ENCODE measurements at regions not wholly inside any gene's neighbourhood (a gene's known extent, or its start where the extent isn't known, plus 50 kb on each side); places are given as distances from the start of the nearest gene placed in this dataset.
A peak's percentile ranks its signal among the peaks of the same experiment; 100 is the strongest.

GRCh38 chr15:38695249-38696108 lies 130.9 kb upstream of the RASGRP1 start:
- no peak for DNase-seq (ENCODE audit: low read depth)

DNA sequence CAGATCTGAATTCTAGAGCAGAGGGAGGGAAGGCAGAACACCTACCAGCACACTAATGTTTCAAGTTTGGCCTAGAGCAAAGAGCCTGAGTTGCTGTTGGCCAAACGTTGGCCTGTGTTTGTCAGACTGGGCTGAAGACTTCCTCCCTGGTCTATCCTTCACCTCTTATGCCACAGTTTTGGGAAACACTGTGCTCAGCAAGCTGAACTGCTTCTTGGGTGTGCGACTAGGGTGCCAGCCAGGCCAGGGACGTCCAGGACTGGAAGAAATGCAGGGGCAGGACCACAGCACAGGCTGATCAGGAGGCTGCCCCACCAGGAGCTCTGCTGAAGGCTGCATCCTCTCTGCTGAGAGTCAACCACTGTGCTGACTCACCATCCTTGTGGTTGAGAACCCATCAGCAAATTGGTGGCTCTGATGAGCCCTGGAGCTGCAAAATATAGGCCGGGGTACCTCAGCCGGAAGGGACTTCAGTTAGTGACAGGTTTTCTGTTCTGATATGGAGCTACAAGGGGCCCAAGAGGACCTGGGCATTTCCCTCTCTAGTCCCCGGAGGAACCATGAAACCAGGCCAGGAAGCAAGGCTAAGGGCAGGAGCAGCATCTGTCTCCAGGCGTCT lies 131.6 kb upstream of the RASGRP1 start:
- no peak for DNase-seq (ENCODE audit: low read depth)

DNA sequence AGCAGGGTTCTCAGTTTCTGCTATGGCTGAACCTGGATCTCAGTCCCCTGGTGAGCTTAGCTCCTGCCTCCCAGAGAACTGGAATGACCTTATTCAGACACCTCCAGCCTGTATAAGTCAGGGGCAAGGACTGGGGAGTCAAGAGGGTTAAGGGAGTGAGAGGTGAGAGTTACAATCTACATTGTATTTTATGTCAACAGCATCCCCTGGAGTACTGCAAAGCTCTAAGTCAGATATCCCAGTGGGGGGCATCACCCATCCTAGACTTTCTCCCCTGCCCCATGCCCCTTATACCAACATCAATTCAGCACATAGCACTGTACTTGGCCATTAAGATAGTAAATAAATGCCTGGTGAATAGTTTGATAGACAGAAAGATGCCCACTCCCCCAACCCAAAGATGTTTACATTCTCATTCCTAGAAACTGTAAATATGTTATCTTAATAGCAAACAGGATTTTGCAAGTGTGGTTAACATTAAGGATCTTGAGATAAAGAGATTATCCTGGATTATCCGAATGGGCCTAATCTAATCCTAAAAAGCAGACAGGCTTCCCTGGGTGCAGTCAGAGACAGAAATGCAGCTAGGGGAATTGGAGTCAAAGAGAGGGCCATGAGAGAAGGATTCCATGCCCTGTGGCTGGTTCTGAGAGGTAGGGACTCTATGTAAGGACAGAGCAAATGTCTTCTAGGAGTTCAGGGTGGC lies 132.3 kb upstream of the RASGRP1 start:
- no peak for DNase-seq (ENCODE audit: low read depth)

DNA sequence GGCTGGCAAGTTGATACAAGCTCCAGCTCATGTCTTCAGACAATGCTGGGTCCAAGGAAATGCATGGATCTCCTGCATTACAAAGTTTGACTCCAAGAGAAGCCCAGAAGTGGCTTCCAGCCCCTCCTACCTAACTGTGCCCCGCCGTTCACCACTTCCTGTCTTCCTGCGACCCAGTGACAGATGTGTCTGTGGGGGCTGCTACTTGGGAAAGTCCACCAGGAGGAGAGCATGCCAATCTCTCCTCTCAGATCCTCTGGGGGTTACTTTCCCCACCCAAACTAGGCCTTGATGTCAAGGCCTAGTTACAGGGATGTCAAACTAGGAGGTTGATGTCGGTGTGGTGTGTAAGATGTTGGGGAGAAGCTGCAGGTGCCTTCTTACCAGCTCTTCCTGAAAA lies 133.6 kb upstream of the RASGRP1 start:
- DNase-seq (ENCODE audit: low read depth): no peak

GRCh38 chr15:38699633-38700230 lies 135.1 kb upstream of the RASGRP1 start:
- DNase-seq (ENCODE audit: low read depth): no peak

GRCh38 chr15:38701149-38701548 lies 136.5 kb upstream of the RASGRP1 start:
- no peak for DNase-seq (ENCODE audit: low read depth)

- DNase-seq (ENCODE audit: low read depth): no peak
Measured at GRCh38 chr15:38702178-38702912, 137.7 kb upstream of the RASGRP1 start.

DNA sequence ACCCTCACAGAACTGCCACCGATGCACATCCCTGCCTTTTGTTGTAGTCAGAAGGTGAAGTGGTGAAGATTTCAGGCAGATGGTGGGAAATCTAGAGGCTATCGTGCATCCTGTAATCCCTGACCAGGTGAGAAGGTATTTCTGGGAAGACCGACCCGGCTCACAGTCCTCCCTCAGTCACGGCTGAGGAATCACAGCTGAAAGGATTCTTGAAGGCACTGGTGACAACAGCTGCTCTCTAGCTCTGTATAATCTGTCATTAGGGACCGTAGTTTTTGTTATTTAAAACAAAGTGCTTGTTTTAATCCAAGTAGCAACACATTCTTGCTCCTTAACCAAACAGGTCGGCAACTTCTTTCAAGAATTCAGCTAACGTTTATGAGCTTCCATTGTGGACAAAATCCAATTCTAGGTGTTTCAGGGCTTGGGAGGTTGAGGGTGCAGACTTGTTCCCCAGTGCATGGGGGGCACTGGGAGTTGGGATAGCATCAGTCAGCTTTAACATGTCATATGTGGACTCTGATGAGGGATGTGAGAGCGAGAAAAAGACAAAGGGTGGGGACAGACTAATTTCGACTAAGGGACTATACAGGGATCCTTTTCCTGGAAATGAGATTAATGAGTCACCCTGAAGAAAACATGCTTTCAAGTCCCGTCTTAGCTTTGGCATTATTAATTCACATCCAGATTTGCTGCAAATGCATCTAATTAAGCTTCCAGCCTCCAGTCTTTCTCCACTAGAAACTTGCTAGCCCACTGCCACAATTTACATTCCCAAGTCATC lies 141.0 kb upstream of the RASGRP1 start:
- DNase-seq (ENCODE audit: low read depth): no peak

GRCh38 chr15:38706956-38707355 lies 142.3 kb upstream of the RASGRP1 start:
- DNase-seq (ENCODE audit: low read depth): no peak

GRCh38 chr15:38707802-38708671 lies 143.4 kb upstream of the RASGRP1 start:
- peak; percentile 41 for DNase-seq (ENCODE audit: low read depth)

- DNase-seq (ENCODE audit: low read depth): no peak
Measured at GRCh38 chr15:38708672-38709180, 144.1 kb upstream of the RASGRP1 start.

GRCh38 chr15:38709196-38709595 lies 144.6 kb upstream of the RASGRP1 start:
- no peak for DNase-seq (ENCODE audit: low read depth)

GRCh38 chr15:38714309-38715072 lies 149.9 kb upstream of the RASGRP1 start:
- DNase-seq (ENCODE audit: low read depth): no peak

DNA sequence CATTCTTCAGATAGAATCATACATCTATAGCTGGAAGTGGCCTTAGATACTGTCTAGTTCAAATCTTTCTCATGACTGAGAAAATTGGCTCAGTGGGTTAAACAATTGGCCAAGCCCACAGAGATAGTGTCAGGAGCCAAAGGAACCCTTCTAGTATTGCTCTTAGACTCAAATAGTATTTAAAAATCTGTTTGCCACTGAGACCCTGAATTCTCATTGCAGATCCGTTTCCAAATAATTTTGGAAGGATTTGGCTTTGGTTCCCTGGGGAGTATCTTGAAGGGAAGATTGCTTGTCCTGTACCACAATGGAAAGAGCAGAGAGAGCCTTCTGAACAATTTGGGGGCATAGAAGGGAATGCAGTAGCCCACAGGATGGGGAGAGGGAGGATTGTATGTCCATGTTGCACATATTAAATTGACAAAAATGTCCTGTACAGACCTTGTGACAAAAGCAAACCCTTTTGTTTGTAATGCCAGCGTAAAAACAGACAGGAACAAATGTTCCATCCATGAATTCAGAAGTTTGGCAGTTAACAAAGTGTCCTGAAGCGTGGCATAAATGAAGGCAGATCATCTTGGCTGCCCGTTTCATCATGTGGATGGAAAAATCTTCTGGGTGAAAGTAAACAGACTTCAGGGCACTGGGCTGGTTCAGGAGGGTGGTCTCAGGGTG lies 156.4 kb upstream of the RASGRP1 start:
- no peak for DNase-seq (ENCODE audit: low read depth)

GRCh38 chr15:38721568-38721945 lies 156.9 kb upstream of the RASGRP1 start:
- DNase-seq (ENCODE audit: low read depth): no peak

DNA sequence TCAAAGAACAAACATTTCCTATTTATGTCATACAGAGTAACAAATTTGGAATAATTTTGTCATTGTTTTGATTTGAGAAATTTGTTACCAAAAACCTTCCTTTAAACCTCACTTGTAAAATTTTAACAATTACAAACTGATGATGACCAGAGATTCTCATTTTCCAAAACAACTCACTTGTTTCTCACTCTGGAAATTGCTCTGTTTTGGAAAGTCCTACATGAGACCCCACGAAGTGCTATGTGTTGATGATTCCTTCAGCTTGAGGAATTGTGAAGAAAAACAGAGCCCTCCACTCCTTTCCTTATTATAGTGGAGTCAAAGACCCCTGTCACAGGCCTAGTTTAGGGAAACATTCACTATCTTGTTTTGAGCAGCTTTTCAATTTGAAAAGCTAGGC lies 157.6 kb upstream of the RASGRP1 start:
- no peak for DNase-seq (ENCODE audit: low read depth)

- no peak for DNase-seq (ENCODE audit: low read depth)
Measured at GRCh38 chr15:38724827-38725226, 160.2 kb upstream of the RASGRP1 start.

DNA sequence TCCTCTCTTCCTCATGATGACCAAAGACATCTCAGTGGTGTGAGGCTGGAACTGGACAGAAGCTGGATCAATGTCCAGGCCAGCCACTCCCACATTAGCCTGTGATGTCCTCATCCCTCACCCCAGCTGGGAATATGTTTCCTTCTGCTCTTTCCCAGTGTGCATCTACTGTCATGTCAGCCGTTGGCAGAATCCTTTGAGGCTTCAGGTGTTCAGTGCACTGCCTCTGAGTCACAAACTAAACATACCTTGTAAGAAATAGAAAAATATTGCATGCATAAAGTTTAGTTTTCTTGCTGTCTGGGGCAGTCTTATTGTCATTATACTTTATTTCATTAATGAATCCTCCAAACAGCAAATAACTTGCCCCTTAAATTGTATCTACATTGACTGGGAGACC lies 161.6 kb upstream of the RASGRP1 start:
- DNase-seq (ENCODE audit: low read depth): no peak
